Loucy (cell line): ENCODE measurements at regions not wholly inside any gene's neighbourhood (a gene's known extent, or its start where the extent isn't known, plus 50 kb on each side); places are given as distances from the start of the nearest gene placed in this dataset.

Experiments used
- H2AFZ ChIP-seq: fragments of 200-600 bp; sonication (generic); 2 replicates; pipeline ENCODE4 v1.6.0; 2016; ENCODE audit warnings: antibody characterized with exemption, mild to moderate bottlenecking, low read length, moderate library complexity
- H3F3A ChIP-seq: fragments of 200-600 bp; 2 replicates; pipeline ENCODE4 v1.6.0; 2016; ENCODE audit warnings: antibody characterized with exemption, low read depth, mild to moderate bottlenecking
- H3K27me3 ChIP-seq: fragments of 200-600 bp; sonication (generic); 2 replicates; pipeline ENCODE4 v1.6.1; 2014; ENCODE audit warnings: low read length, mild to moderate bottlenecking; ENCODE audit not compliant: insufficient read depth, poor library complexity, severe bottlenecking
- H3K36me3 ChIP-seq: fragments of 200-600 bp; sonication (generic); 2 replicates; pipeline ENCODE4 v1.6.1; 2016; ENCODE audit warnings: low read length; ENCODE audit not compliant: insufficient read depth
- H3K4me1 ChIP-seq: fragments of 200-600 bp; sonication (generic); 2 replicates; pipeline ENCODE4 v1.5.1; 2014; ENCODE audit warnings: low read length, mild to moderate bottlenecking; ENCODE audit not compliant: insufficient read depth, poor library complexity, severe bottlenecking
- H3K4me2 ChIP-seq: fragments of 200-600 bp; sonication (generic); 2 replicates; pipeline ENCODE4 v1.6.0; 2014; ENCODE audit warnings: antibody characterized with exemption, low read length, low read depth, mild to moderate bottlenecking; ENCODE audit not compliant: poor library complexity, severe bottlenecking
- H3K4me3 ChIP-seq: fragments of 200-600 bp; sonication (generic); 2 replicates; pipeline ENCODE4 v1.5.1; 2014; ENCODE audit warnings: low read length, mild to moderate bottlenecking, mixed read lengths; ENCODE audit not compliant: poor library complexity, severe bottlenecking
- H3K79me2 ChIP-seq: fragments of 200-600 bp; sonication (generic); 2 replicates; pipeline ENCODE4 v1.6.1; 2014; ENCODE audit warnings: low read length; ENCODE audit not compliant: insufficient read depth
- H3K9ac ChIP-seq: fragments of 200-600 bp; sonication (generic); 2 replicates; pipeline ENCODE4 v1.6.0; 2014; ENCODE audit warnings: mild to moderate bottlenecking, low read depth, low read length, moderate library complexity; ENCODE audit not compliant: poor library complexity, severe bottlenecking
- H3K9me2 ChIP-seq: fragments of 200-600 bp; sonication (generic); replicated peaks from 2 replicates; pipeline ENCODE4 v1.6.1; 2016; ENCODE audit warnings: low read depth, low read length, mixed read lengths
- H3K9me3 ChIP-seq: fragments of 200-600 bp; sonication (generic); 2 replicates; pipeline ENCODE4 v1.6.1; 2014; ENCODE audit warnings: mild to moderate bottlenecking, antibody characterized with exemption, low read length, low read depth; ENCODE audit not compliant: insufficient read depth
- H4K20me1 ChIP-seq: fragments of 200-600 bp; sonication (generic); 2 replicates; pipeline ENCODE4 v1.6.0; 2014; ENCODE audit warnings: antibody characterized with exemption, low read length, mild to moderate bottlenecking; ENCODE audit not compliant: insufficient read depth, poor library complexity, severe bottlenecking
- CTCF ChIP-seq: fragments of 200-600 bp; sonication (generic); conservative IDR thresholded peaks from 2 replicates; pipeline ENCODE4 v1.5.1; 2014; ENCODE audit warnings: mild to moderate bottlenecking, antibody characterized with exemption, low read length
- EZH2phosphoT487 ChIP-seq: fragments of 200-600 bp; IDR thresholded peaks from 2 replicates; pipeline ENCODE4 v1.6.1; 2018; ENCODE audit warnings: antibody characterized with exemption, mild to moderate bottlenecking, moderate library complexity, borderline replicate concordance

GRCh38 chr7:25369786-25370185, 141.5 kb upstream of the NPVF start:
- Histone ChIP-seq H3K36me3 (no peaks in the 10 kb centered on the region), H3K4me3 (no peak overlapping the region), H3K9ac (no peak overlapping the region), H3K79me2 (no peaks in the 10 kb centered on the region), H3K4me1 (peaks cover 7% of the 10 kb centered on the region), H3F3A (no peaks in the 10 kb centered on the region), H3K4me2 (no peak overlapping the region), H4K20me1 (no peaks in the 10 kb centered on the region), H3K9me3 (0 out of 2 replicates have a peak, but pooled peaks cover 6% of the 10 kb centered on the region), H3K27me3 (no peaks in the 10 kb centered on the region), H3K9me2 (no peaks in the 10 kb centered on the region), H2AFZ (no peak overlapping the region)
- TF ChIP-seq CTCF = no peak
- TF ChIP-seq EZH2phosphoT487 = no peak

GRCh38 chr7:25371972-25372371, 143.7 kb upstream of the NPVF start:
- H3F3A ChIP-seq = no peaks in the 10 kb centered on the region
- peaks cover 7% of the 10 kb centered on the region for H3K4me1 ChIP-seq
- no peaks in the 10 kb centered on the region for H3K36me3 ChIP-seq
- H3K27me3 ChIP-seq = no peaks in the 10 kb centered on the region
- 0 out of 2 replicates have a peak, but pooled peaks cover 6% of the 10 kb centered on the region for H3K9me3 ChIP-seq
- no peak for TF ChIP-seq CTCF
- TF ChIP-seq EZH2phosphoT487 = no peak
- H3K4me3 ChIP-seq = no peak overlapping the region
- H3K79me2 ChIP-seq = no peaks in the 10 kb centered on the region
- H3K9ac ChIP-seq = no peak overlapping the region
- no peaks in the 10 kb centered on the region for H4K20me1 ChIP-seq
- no peak overlapping the region for H2AFZ ChIP-seq
- no peak overlapping the region for H3K4me2 ChIP-seq
- H3K9me2 ChIP-seq = no peaks in the 10 kb centered on the region

- TF ChIP-seq EZH2phosphoT487 = no peak
- no peak for TF ChIP-seq CTCF
- Histone ChIP-seq H3F3A (no peaks in the 10 kb centered on the region), H4K20me1 (no peaks in the 10 kb centered on the region), H3K79me2 (no peaks in the 10 kb centered on the region), H3K4me2 (no peak overlapping the region), H3K9me3 (0 out of 2 replicates have a peak, but pooled peaks cover 6% of the 10 kb centered on the region), H3K4me3 (no peak overlapping the region), H3K36me3 (no peaks in the 10 kb centered on the region), H3K27me3 (no peaks in the 10 kb centered on the region), H3K9me2 (no peaks in the 10 kb centered on the region), H3K9ac (no peak overlapping the region), H2AFZ (no peak overlapping the region), H3K4me1 (no peaks in the 10 kb centered on the region)
These were observed 147.7 kb upstream of the NPVF start for GRCh38 chr7:25375805-25376600.
